ENCODE measurements at regions not wholly inside any gene's neighbourhood (a gene's known extent, or its start where the extent isn't known, plus 50 kb on each side); places are given as distances from the start of the nearest gene placed in this dataset.

- TF ChIP-seq, protein P1, sequence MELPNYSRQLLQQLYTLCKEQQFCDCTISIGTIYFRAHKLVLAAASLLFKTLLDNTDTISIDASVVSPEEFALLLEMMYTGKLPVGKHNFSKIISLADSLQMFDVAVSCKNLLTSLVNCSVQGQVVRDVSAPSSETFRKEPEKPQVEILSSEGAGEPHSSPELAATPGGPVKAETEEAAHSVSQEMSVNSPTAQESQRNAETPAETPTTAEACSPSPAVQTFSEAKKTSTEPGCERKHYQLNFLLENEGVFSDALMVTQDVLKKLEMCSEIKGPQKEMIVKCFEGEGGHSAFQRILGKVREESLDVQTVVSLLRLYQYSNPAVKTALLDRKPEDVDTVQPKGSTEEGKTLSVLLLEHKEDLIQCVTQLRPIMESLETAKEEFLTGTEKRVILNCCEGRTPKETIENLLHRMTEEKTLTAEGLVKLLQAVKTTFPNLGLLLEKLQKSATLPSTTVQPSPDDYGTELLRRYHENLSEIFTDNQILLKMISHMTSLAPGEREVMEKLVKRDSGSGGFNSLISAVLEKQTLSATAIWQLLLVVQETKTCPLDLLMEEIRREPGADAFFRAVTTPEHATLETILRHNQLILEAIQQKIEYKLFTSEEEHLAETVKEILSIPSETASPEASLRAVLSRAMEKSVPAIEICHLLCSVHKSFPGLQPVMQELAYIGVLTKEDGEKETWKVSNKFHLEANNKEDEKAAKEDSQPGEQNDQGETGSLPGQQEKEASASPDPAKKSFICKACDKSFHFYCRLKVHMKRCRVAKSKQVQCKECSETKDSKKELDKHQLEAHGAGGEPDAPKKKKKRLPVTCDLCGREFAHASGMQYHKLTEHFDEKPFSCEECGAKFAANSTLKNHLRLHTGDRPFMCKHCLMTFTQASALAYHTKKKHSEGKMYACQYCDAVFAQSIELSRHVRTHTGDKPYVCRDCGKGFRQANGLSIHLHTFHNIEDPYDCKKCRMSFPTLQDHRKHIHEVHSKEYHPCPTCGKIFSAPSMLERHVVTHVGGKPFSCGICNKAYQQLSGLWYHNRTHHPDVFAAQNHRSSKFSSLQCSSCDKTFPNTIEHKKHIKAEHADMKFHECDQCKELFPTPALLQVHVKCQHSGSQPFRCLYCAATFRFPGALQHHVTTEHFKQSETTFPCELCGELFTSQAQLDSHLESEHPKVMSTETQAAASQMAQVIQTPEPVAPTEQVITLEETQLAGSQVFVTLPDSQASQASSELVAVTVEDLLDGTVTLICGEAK (IDR thresholded peaks at IDR 0.05), result peak; percentile 99
- TF ChIP-seq, protein P1 (CRISPR knock-in tag; IDR thresholded peaks at IDR 0.05), result peak; percentile 100
- TF ChIP-seq ZC3H4 (CRISPR knock-in tag; IDR thresholded peaks at IDR 0.05; ENCODE audit: borderline replicate concordance), result no peak
- TF ChIP-seq ZHX2 (IDR thresholded peaks at IDR 0.05; ENCODE audit: low read depth), result no peak
- no peak; the same call in 1 of the 2 replicates for TF ChIP-seq ZHX2 (CRISPR knock-in tag; IDR thresholded peaks at IDR 0.05; ENCODE audit: borderline replicate concordance)
- TF ChIP-seq ZNF577 (CRISPR knock-in tag; IDR thresholded peaks at IDR 0.05; ENCODE audit: borderline replicate concordance, low read depth), result no peak
- TF ChIP-seq, protein P2, sequence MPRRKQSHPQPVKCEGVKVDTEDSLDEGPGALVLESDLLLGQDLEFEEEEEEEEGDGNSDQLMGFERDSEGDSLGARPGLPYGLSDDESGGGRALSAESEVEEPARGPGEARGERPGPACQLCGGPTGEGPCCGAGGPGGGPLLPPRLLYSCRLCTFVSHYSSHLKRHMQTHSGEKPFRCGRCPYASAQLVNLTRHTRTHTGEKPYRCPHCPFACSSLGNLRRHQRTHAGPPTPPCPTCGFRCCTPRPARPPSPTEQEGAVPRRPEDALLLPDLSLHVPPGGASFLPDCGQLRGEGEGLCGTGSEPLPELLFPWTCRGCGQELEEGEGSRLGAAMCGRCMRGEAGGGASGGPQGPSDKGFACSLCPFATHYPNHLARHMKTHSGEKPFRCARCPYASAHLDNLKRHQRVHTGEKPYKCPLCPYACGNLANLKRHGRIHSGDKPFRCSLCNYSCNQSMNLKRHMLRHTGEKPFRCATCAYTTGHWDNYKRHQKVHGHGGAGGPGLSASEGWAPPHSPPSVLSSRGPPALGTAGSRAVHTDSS (CRISPR knock-in tag; conservative IDR thresholded peaks at IDR 0.05), result no peak
- TF ChIP-seq, protein P3, sequence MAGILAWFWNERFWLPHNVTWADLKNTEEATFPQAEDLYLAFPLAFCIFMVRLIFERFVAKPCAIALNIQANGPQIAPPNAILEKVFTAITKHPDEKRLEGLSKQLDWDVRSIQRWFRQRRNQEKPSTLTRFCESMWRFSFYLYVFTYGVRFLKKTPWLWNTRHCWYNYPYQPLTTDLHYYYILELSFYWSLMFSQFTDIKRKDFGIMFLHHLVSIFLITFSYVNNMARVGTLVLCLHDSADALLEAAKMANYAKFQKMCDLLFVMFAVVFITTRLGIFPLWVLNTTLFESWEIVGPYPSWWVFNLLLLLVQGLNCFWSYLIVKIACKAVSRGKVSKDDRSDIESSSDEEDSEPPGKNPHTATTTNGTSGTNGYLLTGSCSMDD (CRISPR knock-in tag; IDR thresholded peaks at IDR 0.05), result no peak
These were observed 241.9 kb upstream of the ZFP64 start (continued) for GRCh38 chr20:52433326-52434040.
